GM18508 (cell line): ENCODE measurements at regions not wholly inside any gene's neighbourhood (a gene's known extent, or its start where the extent isn't known, plus 50 kb on each side); places are given as distances from the start of the nearest gene placed in this dataset.

ENCODE experiments used
- ATAC-seq: cut with Tn5 transposase; IDR thresholded peaks from one replicate; pipeline ENCODE4 v1.9.1; 2021; ENCODE audit warnings: moderate number of reproducible peaks; ENCODE audit not compliant: insufficient read depth, unreplicated experiment

- no peak for ATAC-seq
Measured at GRCh38 chr7:12741951-12742575, 54.6 kb downstream of the ARL4A start.

DNA sequence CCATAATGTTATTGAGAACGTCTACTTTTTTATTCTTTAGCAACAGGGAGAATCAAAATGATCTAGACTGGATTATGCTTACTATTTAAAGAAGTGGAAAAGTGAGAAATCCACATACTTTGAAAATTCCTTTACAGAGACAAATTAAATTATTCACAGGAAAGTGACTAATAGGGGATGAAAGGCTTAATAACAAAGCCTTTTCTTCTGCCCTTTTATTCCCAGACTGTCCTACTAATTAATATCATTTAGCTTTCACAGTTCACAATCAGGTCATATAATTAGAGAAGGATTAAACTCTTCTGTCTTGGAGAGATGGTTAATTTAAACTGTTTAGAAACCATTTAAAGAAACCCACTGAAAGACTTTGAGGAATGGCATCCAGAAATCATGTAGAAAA lies 58.8 kb downstream of the ARL4A start:
- no peak for ATAC-seq

DNA sequence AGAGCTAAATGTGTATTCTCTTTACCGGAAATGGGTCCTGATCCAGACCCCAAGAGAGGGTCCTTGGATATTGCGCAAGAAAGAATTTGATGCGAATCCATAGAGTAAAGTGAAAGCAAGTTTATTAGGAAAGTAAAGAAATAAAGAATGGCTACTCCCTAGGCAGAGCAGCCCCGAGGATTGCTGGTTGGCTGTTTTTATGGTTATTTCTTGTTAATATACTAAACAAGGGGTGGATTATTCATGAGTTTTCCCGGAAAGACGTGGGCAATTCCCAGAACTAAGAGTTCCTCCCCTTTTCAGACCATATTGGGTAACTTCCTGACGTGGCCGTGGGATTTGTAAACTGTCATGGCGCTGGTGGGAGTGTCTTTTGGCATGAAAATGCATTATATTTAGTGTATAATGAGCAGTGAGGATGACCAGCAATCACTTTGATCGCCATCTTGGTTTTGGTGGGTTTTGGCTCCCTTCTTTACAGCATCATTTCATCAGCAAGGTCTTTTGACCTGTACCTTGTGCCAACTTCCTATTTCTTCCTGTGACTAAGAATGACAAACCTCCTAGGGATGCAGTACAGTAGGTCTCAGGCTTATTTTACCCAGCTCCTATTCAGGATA lies 60.4 kb downstream of the ARL4A start:
- no peak for ATAC-seq

DNA sequence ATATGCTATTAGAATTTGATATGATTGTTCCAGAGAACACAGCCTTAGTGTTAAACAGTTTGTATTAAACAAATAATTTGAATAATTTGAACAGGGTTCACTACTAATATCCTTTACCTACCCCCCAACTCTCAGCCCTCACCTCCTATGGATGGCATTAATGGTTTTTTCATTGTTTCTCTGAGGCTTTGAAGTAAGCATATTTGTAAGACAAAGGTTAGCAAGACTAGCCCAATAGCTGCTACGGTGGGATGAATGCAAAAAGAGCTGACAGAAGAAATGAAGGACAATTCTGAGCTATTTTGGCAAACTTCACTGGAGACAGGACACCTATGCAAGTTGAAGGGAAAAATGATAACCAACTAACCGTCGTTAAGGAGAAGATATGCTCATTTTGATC lies 61.6 kb downstream of the ARL4A start:
- no peak for ATAC-seq

DNA sequence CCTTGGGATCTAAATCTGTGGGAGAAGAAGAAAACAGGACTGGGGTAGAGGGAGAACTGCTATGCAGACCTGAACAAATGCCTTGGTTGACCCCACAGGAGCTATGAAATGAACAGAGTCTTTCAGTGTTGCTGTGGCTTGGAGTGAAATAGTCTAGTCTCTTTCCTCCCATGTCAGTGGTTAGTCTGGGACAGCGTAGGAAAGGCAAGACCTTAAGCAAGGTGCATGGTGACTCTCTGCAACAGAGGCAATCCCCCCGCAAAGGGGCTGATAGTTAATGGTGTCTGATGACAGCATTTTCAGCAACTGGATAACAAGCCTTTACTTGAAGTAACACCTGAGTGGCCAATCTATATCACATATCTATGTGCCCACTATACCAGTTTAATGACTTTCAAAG lies 62.3 kb downstream of the ARL4A start:
- no peak for ATAC-seq

GRCh38 chr7:12751764-12752163 lies 64.3 kb downstream of the ARL4A start:
- ATAC-seq = no peak

DNA sequence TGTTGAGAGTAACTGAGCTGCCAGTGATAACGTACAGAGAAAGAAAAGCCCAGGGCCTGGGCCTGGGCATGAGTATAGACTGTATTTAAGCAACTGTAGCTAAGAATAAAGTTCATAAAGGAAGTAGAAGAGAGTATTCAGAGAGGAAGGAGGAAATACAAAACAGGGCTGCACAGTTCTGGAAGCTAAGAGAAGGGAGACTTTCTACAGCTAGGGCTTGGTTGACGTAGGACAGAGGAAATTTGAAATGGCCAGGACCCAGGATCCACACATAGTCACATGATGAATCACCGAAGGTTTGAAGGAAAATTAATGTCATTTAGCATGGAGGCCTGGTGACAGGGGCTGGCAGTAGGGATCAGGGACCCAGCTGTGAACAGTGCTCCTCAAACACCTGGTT lies 66.7 kb downstream of the ARL4A start:
- no peak for ATAC-seq

DNA sequence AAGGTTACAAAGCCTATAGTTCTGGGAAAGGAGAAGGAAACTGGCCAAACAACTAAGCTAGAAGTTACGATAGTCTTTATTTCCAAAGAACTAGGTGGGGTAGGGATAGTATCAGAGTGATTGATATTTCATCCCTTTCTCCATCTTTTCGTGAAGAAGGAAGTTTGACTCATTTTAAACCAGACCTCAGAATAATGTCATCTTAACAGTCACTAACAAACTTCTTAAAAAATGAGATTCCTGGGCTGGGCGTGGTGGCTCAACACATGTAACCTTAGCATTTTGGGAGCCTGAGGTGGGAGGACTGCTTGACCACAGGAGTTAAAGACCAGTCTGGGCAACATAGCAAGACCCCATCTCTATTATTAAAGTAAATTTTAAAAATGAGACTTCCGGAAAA lies 69.4 kb downstream of the ARL4A start:
- ATAC-seq = no peak

DNA sequence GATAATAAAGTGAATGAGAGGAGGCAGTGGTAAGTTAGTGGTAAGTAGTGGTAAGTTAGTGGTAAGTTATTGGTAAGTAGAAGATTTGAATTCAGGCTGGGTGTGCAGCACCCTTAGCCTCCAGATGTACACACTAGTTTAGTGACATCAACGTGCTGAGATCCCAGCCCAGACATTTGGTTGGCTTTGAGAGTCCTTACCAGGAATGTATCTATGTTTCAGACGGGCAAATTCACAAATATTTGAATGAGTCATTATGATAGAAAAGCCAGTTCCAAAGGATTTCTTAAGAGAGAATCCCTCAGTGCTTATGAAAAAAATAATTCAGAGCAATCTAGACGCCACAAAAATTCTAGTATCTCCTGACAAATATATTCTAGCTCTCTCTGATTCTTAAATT lies 70.0 kb downstream of the ARL4A start:
- no peak for ATAC-seq

DNA sequence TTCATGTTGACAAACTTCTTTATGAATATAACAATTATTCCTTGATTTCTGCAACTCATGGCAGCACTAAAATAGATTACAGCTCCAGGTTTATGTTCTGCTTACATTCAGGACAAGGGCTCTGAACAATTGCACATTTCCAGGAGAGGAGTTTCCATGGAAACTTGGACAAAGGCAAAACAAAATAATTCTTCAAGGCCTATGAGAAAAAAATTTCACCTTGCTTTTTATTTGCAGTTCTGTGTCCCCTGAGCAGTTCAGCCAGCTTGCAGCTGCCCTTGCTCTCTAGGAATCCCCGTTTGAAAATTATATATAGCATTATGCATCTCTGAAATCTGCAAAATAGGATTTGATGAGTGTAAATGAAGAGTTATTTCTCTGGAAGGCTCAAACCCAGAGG lies 71.7 kb downstream of the ARL4A start:
- ATAC-seq = no peak

DNA sequence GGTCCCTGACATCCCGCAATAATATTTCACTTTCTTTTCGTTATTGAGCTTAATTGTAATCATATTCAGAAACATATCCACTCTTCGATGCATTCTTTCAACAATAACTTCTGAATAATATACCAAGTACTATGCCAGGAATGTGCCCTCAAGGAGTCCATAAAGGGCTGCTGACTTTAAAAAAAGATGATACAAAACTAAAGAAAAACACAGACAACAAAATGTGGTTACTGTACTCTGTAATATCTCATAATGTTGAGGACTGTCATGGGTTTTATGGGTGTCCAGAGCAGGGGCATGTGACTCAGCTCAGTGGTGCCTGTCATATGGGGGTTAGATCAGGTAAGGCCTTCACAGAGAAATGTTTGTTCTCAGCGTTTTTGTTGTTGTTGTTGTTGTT lies 73.7 kb downstream of the ARL4A start:
- no peak for ATAC-seq

- ATAC-seq = no peak
Measured at GRCh38 chr7:12761691-12762090, 74.3 kb downstream of the ARL4A start.

DNA sequence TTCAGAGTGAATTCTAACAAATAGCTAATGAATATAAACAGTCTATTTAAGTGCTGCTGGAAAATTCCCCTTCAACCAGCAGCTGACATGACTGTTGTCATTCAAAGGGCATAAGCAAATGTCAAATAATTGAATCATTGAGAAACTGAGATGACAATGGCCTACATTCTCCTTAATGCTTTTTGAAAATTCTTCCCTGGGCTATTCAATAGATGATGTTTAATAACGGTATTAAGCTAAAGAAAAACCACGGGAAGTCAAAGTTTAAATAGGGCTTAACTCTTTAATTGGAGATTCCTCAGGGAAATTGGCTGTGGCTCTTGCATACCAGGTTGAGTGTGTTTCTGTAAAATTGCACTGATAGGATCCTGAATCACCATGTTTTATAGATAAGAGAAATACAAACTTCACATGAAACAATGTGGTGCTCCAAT lies 77.0 kb downstream of the ARL4A start:
- no peak for ATAC-seq

DNA sequence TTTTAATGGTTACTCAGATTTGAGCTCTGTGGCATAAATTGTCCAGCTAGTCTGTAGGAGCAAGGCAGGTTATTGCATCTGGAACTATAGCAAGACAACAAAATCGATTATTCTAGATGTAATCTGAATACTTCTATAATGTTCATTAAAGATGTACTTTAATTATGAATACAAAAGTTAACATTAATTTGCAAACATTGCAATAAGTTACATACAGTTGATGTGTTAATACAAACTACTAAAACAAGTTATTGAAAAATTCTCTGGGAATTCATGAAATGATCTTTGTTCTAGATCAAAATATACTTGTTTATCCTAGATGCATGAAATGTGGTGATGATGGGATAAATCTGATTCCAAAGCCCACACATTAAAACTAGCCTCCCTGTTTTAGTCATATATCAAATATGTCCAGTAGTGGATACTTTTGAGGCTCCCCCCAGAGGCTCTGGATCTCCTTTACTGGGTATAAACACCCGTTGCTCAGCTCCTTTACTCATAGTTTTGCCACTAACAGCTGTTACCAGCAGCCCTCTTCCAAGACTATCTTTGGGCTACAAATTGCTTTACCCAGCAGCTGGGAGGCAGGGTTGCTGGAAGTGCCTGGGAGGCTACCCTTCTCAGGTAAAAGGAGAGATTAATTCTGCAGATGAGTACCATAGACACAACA lies 78.1 kb downstream of the ARL4A start:
- no peak for ATAC-seq

- no peak for ATAC-seq
Measured at GRCh38 chr7:12766416-12766815, 79.0 kb downstream of the ARL4A start.

GRCh38 chr7:12768948-12769347 lies 81.5 kb downstream of the ARL4A start:
- no peak for ATAC-seq

DNA sequence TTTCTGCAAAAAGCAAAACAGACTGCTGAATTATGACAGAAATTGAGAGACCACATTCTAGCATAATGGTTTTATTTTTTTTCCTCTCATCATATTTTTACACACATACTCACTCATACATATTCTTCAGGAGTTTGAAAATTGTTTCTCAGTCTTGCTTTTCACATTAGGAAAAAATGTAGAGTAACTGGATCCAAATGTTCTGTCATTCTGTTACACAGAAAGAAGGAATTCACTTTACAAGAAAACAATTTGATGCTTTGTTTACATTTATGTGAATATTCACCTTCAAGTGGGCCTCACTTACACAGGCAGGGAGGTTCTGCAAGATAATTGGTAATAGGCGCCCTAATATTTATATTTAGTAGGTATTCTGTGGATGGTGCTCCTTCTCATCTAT lies 82.0 kb downstream of the ARL4A start:
- ATAC-seq = no peak

DNA sequence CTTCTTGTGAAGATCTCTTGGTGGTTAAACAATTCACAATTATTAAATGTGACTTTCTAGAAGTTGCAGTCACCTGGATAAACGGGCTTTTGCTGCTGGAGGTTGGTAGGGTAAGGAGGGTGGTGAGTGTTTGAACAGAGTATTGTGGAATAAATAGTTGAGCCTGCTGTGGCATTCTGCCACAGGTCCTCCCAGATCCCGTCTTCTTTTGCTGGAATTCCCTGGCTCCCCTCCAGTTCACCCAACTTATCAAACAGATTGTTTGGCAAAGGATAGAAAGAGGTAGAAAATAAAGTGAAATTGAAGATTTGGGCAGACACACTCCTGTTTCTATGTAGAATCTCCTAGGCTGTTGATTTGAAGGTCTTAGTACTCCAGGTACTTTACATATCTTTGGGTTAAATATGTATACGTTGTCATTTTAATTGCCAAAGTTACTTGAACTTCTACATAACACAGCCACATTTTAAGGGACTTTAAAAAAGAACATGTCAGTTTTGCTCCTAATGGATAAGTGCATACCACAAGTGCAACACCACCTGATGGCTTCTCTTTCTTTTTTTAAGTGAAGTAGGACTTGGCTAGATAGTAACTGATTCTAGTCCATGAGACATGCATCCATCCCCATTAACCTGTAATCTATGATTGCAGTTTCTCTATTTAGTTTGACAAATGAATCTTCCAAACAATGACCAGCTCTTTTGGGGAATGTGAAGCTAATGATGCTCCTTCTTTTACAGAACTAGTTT lies 83.0 kb downstream of the ARL4A start:
- ATAC-seq = no peak

DNA sequence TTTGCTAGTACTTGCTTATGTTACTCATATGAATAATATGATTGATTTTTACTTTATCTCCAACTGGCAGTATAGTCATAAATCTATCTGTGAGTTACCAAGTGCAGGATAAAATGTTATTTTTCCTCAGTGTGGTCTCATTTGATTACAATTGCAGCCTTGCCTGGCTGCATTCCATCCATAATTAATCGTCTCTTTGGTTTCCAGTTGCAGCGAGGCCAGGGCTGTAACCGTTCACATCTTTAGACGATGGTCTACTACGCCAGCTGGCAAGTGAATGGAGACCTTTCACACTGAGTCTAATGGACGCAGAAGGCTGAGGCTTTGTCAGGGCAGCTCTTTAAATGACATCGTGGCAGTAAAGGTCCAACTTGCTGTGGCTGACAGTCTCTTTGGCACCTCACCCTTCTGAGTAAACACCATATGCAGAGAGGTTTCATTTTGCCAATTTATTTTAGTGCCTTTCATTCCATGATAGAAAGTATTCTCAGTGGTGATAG lies 84.0 kb downstream of the ARL4A start:
- no peak for ATAC-seq

DNA sequence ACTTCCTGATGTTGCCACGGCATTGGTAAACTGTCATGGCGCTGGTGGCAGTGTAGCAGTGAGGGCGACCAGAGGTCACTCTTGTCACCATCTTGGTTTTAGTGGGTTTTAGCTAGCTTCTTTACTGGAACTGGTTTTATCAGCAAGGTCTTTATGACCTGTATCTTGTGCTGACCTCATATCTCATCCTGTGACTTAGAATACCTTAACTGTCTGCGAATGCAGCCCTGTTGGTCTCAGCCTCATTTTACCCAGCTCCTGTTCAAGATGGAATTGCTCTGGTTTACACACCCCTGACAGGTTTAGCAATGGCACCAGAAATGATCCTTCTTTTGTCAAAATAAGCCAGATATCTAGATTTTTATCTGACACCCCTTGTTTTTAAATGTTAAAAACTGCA lies 85.3 kb downstream of the ARL4A start:
- ATAC-seq = no peak

- ATAC-seq = no peak
Measured at GRCh38 chr7:12777257-12777656, 89.8 kb downstream of the ARL4A start.
